IPS-20b (cell line): ENCODE measurements at regions not wholly inside any gene's neighbourhood (a gene's known extent, or its start where the extent isn't known, plus 50 kb on each side); places are given as distances from the start of the nearest gene placed in this dataset.

Experiments
- H3K27ac ChIP-seq: one replicate; pipeline ENCODE4 v1.5.1; 2013; ENCODE audit warnings: low read length
- H3K27me3 ChIP-seq: 2 replicates; pipeline ENCODE4 v1.6.1; 2013; ENCODE audit warnings: mild to moderate bottlenecking, low read length, inconsistent platforms; ENCODE audit not compliant: insufficient read depth
- H3K36me3 ChIP-seq: 2 replicates; pipeline ENCODE4 v1.6.1; 2013; ENCODE audit warnings: low read depth, mild to moderate bottlenecking, inconsistent platforms, low read length, moderate library complexity; ENCODE audit not compliant: insufficient read depth
- H3K4me1 ChIP-seq: 2 replicates; pipeline ENCODE4 v1.6.1; 2013; ENCODE audit warnings: mild to moderate bottlenecking, control low read depth, inconsistent platforms, low read length, moderate library complexity; ENCODE audit not compliant: insufficient read depth
- H3K4me3 ChIP-seq: 2 replicates; pipeline ENCODE4 v1.5.1; 2013; ENCODE audit warnings: mild to moderate bottlenecking, low read length, inconsistent platforms
- H3K9ac ChIP-seq: 2 replicates; pipeline ENCODE4 v1.6.1; 2013; ENCODE audit warnings: low read depth, mild to moderate bottlenecking, inconsistent platforms, low read length, moderate library complexity
- H3K9me3 ChIP-seq: 2 replicates; pipeline ENCODE4 v1.6.1; 2013; ENCODE audit warnings: mild to moderate bottlenecking, low read depth, low read length, inconsistent platforms; ENCODE audit not compliant: insufficient read depth

DNA sequence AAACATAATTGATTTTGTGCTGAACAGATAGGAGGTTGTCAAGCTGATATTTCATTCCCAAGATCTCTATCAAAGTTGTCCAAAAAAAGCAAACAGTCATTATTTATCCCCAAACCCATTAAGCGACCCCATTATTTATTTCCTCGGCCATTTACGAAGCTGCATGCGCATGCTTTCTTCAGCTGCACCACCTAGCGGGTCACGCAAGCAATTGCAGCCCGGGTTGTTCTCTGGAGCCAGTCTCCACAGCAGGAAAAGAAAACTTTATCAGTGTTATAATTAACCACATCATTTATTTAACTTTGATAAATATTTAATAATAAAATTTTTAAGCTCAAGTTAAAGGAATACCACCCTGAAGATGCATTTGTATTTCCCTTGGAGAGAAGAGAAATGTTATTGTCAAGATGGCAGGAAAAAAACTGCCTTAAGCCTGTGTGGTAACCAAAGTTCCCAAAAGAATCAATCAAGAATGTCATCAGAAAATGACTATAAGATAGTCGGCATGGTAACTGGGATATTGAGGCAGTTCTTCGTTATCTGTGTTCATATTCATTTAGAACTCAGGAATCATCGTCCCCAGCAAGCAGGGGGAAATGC, 304.7 kb downstream of the FBXO15 start:
- Histone ChIP-seq H3K27ac (no peak overlapping the region), H3K27me3 (no peaks in the 10 kb centered on the region), H3K36me3 (no peaks in the 10 kb centered on the region), H3K4me3 (no peak overlapping the region), H3K4me1 (no peaks in the 10 kb centered on the region; the same call in 1 of the 2 replicates), H3K9me3 (no peaks in the 10 kb centered on the region), H3K9ac (no peak overlapping the region)

- Histone ChIP-seq H3K36me3 (no peaks in the 10 kb centered on the region), H3K9ac (no peak overlapping the region), H3K9me3 (no peaks in the 10 kb centered on the region), H3K27me3 (no peaks in the 10 kb centered on the region), H3K4me1 (no peaks in the 10 kb centered on the region; the same call in 1 of the 2 replicates), H3K27ac (no peak overlapping the region), H3K4me3 (no peak overlapping the region)
These were observed 306.0 kb downstream of the FBXO15 start for GRCh38 chr18:73841661-73842060.

GRCh38 chr18:73840319-73840945, 307.2 kb downstream of the FBXO15 start:
- no peak overlapping the region for H3K27ac ChIP-seq
- no peaks in the 10 kb centered on the region; the same call in 1 of the 2 replicates for H3K4me1 ChIP-seq
- H3K36me3 ChIP-seq, result no peaks in the 10 kb centered on the region
- H3K4me3 ChIP-seq, result no peak overlapping the region
- H3K27me3 ChIP-seq, result no peaks in the 10 kb centered on the region
- no peaks in the 10 kb centered on the region for H3K9me3 ChIP-seq
- H3K9ac ChIP-seq, result no peak overlapping the region

DNA sequence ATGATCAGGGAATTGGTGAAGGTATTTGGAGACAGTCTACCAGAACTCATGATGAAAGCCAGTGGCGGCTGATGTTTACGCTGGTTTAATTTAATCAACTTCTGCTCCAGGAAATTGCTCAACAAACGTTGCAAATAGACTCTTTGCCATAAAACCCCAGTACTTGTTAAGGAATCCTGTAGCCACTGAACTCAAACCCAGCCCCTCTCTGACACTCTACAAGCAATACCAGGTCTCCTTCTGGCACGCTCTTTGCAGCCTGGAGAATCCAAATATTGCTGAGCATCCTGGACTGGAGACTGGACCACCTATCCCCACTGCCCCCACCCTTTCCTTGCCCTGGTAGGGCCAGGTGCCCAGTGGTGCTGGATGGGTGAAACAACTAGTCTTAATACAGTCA, 308.2 kb downstream of the FBXO15 start:
- Histone ChIP-seq H3K9me3 (no peaks in the 10 kb centered on the region), H3K27me3 (no peaks in the 10 kb centered on the region)

DNA sequence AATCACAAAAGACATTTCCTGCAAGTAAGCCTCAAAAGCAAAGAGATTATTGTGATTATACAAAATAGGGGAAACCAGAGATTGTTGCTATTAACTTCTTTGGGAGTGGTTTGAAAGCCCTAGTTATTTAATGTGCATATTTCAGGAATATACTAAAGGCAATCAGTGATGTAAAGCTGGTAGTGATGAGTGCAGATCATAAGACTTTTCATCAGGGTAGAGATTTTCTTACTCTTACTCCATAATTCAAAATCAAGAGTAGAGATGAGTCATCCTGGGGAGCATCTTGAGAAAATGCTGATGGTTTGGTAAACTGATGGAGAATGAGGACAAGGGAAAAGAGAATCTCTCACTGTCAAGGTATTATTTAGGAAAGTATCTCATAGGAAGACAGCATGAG, 309.5 kb downstream of the FBXO15 start:
- Histone ChIP-seq H3K27ac (no peak overlapping the region), H3K4me3 (no peak overlapping the region), H3K4me1 (no peaks in the 10 kb centered on the region; the same call in 1 of the 2 replicates), H3K9ac (no peak overlapping the region), H3K27me3 (no peaks in the 10 kb centered on the region), H3K9me3 (no peaks in the 10 kb centered on the region), H3K36me3 (no peaks in the 10 kb centered on the region)

More for the DNA sequence above, 308.2 kb downstream of the FBXO15 start:
- H3K4me1 ChIP-seq, result no peaks in the 10 kb centered on the region; the same call in 1 of the 2 replicates
- no peak overlapping the region for H3K9ac ChIP-seq
- H3K36me3 ChIP-seq, result no peaks in the 10 kb centered on the region
- H3K4me3 ChIP-seq, result no peak overlapping the region
- no peak overlapping the region for H3K27ac ChIP-seq

GRCh38 chr18:73835656-73836364, 311.8 kb downstream of the FBXO15 start:
- Histone ChIP-seq H3K4me1 (no peaks in the 10 kb centered on the region), H3K27ac (no peak overlapping the region), H3K4me3 (no peak overlapping the region), H3K9ac (no peak overlapping the region), H3K9me3 (no peaks in the 10 kb centered on the region), H3K36me3 (no peaks in the 10 kb centered on the region), H3K27me3 (no peaks in the 10 kb centered on the region)

DNA sequence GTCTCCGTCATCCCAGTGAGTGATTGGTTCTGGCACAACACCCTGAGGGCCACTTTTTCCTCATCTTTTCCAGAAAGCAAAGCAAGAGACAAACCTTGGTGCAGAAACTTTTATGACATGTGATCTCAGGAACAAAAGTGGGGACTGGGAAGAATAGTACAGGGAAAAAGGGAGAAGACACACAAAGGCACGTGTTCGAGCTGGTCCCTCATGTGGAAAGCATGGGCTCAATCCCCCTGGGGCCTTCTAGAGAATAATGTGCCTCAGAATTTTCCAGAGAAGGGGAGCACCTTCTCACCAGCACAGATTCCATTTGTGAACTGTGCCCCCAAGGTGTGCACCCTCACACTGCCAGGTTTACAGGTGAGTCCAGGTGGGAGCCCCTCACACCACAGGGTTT, 312.6 kb downstream of the FBXO15 start:
- Histone ChIP-seq H3K4me3 (no peak overlapping the region), H3K9me3 (no peaks in the 10 kb centered on the region), H3K9ac (no peak overlapping the region), H3K27ac (no peak overlapping the region), H3K36me3 (no peaks in the 10 kb centered on the region), H3K27me3 (no peaks in the 10 kb centered on the region), H3K4me1 (no peaks in the 10 kb centered on the region)

GRCh38 chr18:73831688-73832087, 315.9 kb downstream of the FBXO15 start:
- no peaks in the 10 kb centered on the region for H3K4me1 ChIP-seq
- no peaks in the 10 kb centered on the region for H3K36me3 ChIP-seq
- no peak overlapping the region for H3K27ac ChIP-seq
- H3K27me3 ChIP-seq, result no peaks in the 10 kb centered on the region
- H3K9me3 ChIP-seq, result no peaks in the 10 kb centered on the region
- H3K9ac ChIP-seq, result no peak overlapping the region
- H3K4me3 ChIP-seq, result no peak overlapping the region

DNA sequence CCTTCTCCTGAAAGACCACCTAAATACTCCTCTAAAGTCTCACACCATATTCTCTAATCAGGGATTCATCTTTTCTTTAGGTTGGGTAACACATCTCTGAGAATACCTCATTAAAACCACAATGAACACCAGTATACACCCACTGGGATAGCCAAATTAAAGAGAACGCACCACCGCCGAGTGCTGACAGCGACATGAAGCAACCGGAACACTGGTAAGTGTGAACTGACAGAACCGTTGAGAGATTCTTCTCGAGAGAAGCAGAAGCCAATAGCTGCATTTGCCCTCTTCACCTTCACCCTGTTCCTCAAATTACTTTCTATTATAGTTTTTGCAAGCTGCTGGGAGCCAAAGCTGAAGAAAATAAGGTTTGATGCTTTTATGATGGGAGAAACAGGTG, 318.5 kb downstream of the FBXO15 start:
- no peak overlapping the region for H3K27ac ChIP-seq
- H3K9ac ChIP-seq, result no peak overlapping the region
- H3K27me3 ChIP-seq, result no peaks in the 10 kb centered on the region
- H3K36me3 ChIP-seq, result no peaks in the 10 kb centered on the region
- H3K4me1 ChIP-seq, result no peaks in the 10 kb centered on the region
- H3K4me3 ChIP-seq, result no peak overlapping the region
- H3K9me3 ChIP-seq, result no peaks in the 10 kb centered on the region

- H3K9me3 ChIP-seq, result no peaks in the 10 kb centered on the region
- H3K27me3 ChIP-seq, result no peaks in the 10 kb centered on the region
- H3K4me3 ChIP-seq, result no peak overlapping the region
- H3K36me3 ChIP-seq, result no peaks in the 10 kb centered on the region
- no peak overlapping the region for H3K9ac ChIP-seq
- no peaks in the 10 kb centered on the region for H3K4me1 ChIP-seq
- no peak overlapping the region for H3K27ac ChIP-seq
These were observed 319.8 kb downstream of the FBXO15 start for GRCh38 chr18:73827801-73828200.

GRCh38 chr18:73826098-73826497, 321.5 kb downstream of the FBXO15 start:
- Histone ChIP-seq H3K4me3 (no peak overlapping the region), H3K9ac (no peak overlapping the region), H3K4me1 (no peaks in the 10 kb centered on the region), H3K27ac (no peak overlapping the region), H3K27me3 (no peaks in the 10 kb centered on the region), H3K9me3 (no peaks in the 10 kb centered on the region), H3K36me3 (no peaks in the 10 kb centered on the region)

- H3K27me3 ChIP-seq, result no peaks in the 10 kb centered on the region
- no peak overlapping the region for H3K27ac ChIP-seq
- no peaks in the 10 kb centered on the region for H3K9me3 ChIP-seq
- no peak overlapping the region for H3K9ac ChIP-seq
- no peaks in the 10 kb centered on the region for H3K36me3 ChIP-seq
- H3K4me3 ChIP-seq, result no peak overlapping the region
- H3K4me1 ChIP-seq, result no peaks in the 10 kb centered on the region
These were observed 323.0 kb downstream of the FBXO15 start for GRCh38 chr18:73824671-73825070.
